Progenitor cell of endocrine pancreas (in vitro differentiated cells): ENCODE measurements at regions not wholly inside any gene's neighbourhood (a gene's known extent, or its start where the extent isn't known, plus 50 kb on each side); places are given as distances from the start of the nearest gene placed in this dataset.

Experiments
- DNase-seq: peaks from one replicate; pipeline ENCODE4 v3.0.0; 2021; ENCODE audit warnings: low spot score; ENCODE audit not compliant: unreplicated experiment
- H3K27ac Mint-ChIP-seq: 2 replicates; pipeline ENCODE4 v1.8.0; 2021; ENCODE audit warnings: mild to moderate bottlenecking, moderate library complexity, mixed read lengths
- H3K27me3 Mint-ChIP-seq: 2 replicates; pipeline ENCODE4 v1.8.0; 2021; ENCODE audit warnings: mixed read lengths
- H3K36me3 Mint-ChIP-seq: 2 replicates; pipeline ENCODE4 v1.8.0; 2022; ENCODE audit warnings: mixed read lengths; ENCODE audit not compliant: insufficient read depth
- H3K4me1 Mint-ChIP-seq: 2 replicates; pipeline ENCODE4 v1.8.0; 2021; ENCODE audit warnings: low read depth, mixed read lengths
- H3K4me3 Mint-ChIP-seq: 2 replicates; pipeline ENCODE4 v1.8.0; 2021; ENCODE audit warnings: low read depth, mild to moderate bottlenecking, moderate library complexity, mixed read lengths
- H3K9me3 Mint-ChIP-seq: 2 replicates; pipeline ENCODE4 v1.8.0; 2021; ENCODE audit warnings: low read depth, mixed read lengths
- CTCF ChIP-seq: fragments of 200-600 bp; sonication (generic); IDR thresholded peaks from one replicate; pipeline ENCODE4 v1.5.0; 2021; ENCODE audit warnings: antibody characterized with exemption, mild to moderate bottlenecking; ENCODE audit not compliant: unreplicated experiment

- H3K27me3 Mint-ChIP-seq = no peaks in the 10 kb centered on the region
- DNase-seq = no peak
- no peak overlapping the region for H3K27ac Mint-ChIP-seq
- no peaks in the 10 kb centered on the region for H3K4me1 Mint-ChIP-seq
- H3K9me3 Mint-ChIP-seq = peaks cover 4% of the 10 kb centered on the region
- H3K4me3 Mint-ChIP-seq = no peak overlapping the region
- H3K36me3 Mint-ChIP-seq = no peaks in the 10 kb centered on the region
- TF ChIP-seq CTCF = no peak
These were observed 257.0 kb downstream of the ADGRG6 start for GRCh38 chr6:142558786-142559185.

GRCh38 chr6:142561511-142562265 lies 259.9 kb downstream of the ADGRG6 start:
- H3K4me3 Mint-ChIP-seq = no peak overlapping the region
- TF ChIP-seq CTCF = no peak
- no peaks in the 10 kb centered on the region for H3K27me3 Mint-ChIP-seq
- H3K36me3 Mint-ChIP-seq = no peaks in the 10 kb centered on the region
- no peak for DNase-seq
- H3K9me3 Mint-ChIP-seq = peaks cover 4% of the 10 kb centered on the region
- peaks cover 3% of the 10 kb centered on the region for H3K4me1 Mint-ChIP-seq
- no peak overlapping the region for H3K27ac Mint-ChIP-seq

GRCh38 chr6:142562865-142563264 lies 261.1 kb downstream of the ADGRG6 start:
- no peak overlapping the region for H3K27ac Mint-ChIP-seq
- no peaks in the 10 kb centered on the region for H3K9me3 Mint-ChIP-seq
- H3K27me3 Mint-ChIP-seq = no peaks in the 10 kb centered on the region
- H3K36me3 Mint-ChIP-seq = no peaks in the 10 kb centered on the region
- no peak for DNase-seq
- H3K4me3 Mint-ChIP-seq = no peak overlapping the region
- TF ChIP-seq CTCF = no peak
- H3K4me1 Mint-ChIP-seq = peaks cover 15% of the 10 kb centered on the region

- Mint-ChIP-seq H3K9me3 (no peaks in the 10 kb centered on the region), H3K4me1 (peaks cover 50% of the 10 kb centered on the region), H3K27ac (peak overlapping the region; percentile 58), H3K36me3 (no peaks in the 10 kb centered on the region), H3K27me3 (no peaks in the 10 kb centered on the region), H3K4me3 (no peak overlapping the region)
- TF ChIP-seq CTCF = peak; percentile 74
- DNase-seq = peak; percentile 53
These were observed 265.0 kb downstream of the ADGRG6 start for GRCh38 chr6:142566628-142567396.

GRCh38 chr6:142567461-142567860 lies 265.7 kb downstream of the ADGRG6 start:
- Mint-ChIP-seq H3K9me3 (no peaks in the 10 kb centered on the region), H3K27me3 (no peaks in the 10 kb centered on the region), H3K36me3 (no peaks in the 10 kb centered on the region), H3K4me3 (no peak overlapping the region), H3K27ac (peak overlapping the region; percentile 58), H3K4me1 (peaks cover 50% of the 10 kb centered on the region)
- DNase-seq = no peak
- TF ChIP-seq CTCF = no peak
